Retina (tissue), 1 donor: ENCODE measurements at regions not wholly inside any gene's neighbourhood (a gene's known extent, or its start where the extent isn't known, plus 50 kb on each side); places are given as distances from the start of the nearest gene placed in this dataset.

Experiments
- DNase-seq: peaks from one replicate; pipeline ENCODE4 v3.0.0-alpha.2; 2016

DNA sequence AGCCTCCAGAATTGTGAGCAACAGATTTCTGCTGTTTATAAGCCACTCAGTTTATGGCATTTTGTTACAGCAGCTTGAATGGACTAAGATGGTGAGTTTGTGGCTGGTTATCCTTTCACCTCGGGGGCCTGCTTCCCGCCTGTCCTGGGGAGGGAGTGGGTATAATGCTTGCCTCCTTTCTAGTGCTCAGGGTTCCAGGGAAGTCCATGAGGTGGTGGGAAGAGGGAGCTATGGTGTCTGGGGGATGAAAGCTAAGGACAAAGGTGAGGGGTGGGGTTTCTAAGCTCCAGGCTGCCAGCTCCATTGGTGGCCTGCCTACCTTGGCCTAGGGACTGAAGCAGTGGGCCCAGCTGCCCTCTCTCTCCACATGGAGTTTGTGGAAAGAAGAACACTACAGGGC lies 50.2 kb upstream of the SDK2 start:
- DNase-seq, result no peak

DNA sequence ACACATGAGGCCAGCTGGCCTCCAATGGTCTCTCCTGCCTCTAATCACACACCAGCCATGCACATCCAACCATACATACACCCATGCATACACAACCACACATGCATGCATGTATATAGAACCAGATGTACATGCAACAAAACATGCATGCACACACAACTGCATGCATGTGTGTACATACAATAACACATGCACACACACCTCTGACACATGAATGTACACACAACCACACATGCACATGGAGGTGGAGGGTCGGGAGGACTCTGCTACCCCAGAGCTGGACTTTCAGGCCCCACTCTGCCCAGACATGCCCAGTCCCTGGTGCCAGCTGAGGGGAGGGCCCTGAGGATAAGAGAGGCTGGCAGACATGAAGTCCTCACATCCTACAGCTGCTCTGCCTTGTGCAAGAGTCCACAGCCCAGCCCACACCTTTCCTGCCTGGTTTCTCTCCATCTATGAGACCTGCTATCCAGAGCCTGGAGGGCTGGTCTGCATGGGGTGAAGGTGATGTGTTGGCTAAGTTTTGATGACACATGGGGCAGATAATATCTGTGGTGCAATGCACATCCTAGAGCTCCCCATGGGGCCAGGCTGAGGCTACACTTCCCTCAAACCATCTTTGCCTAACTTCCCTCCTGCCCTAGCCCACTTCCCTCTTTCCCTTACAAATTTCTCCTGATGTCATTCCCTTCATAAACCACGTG lies 50.9 kb upstream of the SDK2 start:
- peak; percentile 0 for DNase-seq

DNA sequence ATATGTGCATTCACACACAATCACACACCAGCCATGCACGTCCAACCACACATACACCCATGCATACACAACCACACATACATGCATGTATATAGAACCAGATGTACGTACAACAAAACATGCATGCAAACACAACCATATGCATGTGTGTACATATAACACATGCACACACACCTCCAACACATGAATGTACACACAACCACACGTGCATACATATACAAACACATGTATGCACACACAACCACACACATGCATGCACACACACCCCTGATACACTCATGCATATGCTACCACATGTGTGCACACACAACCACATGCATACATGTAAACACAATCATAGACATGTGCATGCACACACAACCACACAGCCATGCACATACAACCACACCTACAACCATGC lies 52.0 kb upstream of the SDK2 start:
- DNase-seq, result no peak

DNA sequence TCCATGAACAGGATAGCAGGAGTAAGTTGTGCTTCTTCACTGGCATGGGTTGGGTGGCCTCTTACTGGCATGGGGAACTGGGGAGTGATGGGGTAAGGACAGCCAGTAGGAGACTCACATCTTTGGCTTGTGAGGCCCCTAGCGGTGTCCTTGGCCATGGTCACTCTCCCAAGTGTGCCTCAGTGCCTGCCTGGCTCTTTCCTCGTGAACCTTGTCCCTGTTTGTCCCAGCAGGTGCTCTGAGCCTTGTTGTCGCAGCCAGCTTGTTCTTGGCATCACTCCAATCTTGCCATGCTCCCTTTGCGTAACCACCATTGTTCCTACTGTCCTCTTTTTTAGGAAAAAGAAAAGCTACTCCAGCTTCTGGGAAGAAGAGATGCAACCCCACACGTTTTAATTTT lies 53.6 kb upstream of the SDK2 start:
- no peak for DNase-seq

DNA sequence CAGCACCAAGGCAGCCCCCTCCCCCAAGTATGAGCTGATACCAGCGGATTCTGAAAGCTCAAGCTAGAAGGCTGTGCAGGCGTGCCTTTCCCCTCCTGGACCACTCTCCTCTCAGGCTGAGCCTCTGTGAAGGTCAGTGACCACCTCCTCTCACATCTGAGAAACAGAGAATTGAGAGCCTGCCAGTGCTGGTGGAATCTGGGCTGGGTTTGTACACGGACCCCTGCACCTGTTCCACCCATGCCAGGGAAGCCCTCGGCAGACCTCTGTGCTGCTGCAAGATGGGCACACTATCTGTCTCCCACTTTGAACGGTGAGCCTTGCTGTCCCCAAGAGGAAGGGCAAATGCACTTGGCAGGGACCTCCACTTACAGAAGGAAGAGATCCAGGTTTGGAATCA lies 54.7 kb upstream of the SDK2 start:
- no peak for DNase-seq

DNA sequence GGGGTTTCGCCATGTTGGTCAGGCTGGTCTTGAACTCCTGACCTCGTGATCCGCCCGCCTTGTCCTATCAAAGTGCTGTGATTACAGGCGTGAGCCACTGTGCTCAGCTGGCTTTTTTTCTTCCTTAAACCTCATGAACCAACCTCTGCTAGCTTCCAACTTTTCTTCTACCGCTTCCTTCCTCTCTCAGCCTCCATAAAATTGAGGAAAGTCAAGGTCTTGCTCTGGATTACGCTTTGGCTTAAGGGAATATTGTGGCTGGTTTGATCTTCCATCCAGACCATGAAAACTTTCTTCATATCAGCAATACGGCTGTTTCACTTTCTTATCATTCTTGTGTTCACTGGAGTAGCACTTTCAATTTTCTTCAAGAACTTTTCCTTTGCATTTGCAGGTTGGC lies 57.5 kb upstream of the SDK2 start:
- DNase-seq, result no peak

DNA sequence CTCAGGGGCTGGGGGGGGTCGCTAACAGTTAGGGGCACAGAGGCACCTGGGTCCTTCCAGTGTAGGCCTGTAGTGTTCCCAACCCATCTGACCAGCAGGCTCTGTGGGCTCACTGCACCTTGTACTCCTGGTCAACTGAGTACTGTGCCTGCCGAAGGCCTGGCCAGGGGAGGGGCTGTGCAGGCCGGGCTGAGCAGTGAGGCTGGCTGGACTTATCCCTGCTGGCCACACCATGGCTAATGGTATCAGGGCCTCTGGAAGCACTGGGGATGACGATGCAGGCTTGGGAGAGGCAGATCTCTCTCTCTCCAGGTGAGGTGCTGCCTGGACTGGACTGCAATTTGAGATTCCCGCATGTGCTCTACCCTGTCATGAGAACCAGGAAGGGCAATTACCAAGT lies 58.9 kb upstream of the SDK2 start:
- DNase-seq, result no peak

DNA sequence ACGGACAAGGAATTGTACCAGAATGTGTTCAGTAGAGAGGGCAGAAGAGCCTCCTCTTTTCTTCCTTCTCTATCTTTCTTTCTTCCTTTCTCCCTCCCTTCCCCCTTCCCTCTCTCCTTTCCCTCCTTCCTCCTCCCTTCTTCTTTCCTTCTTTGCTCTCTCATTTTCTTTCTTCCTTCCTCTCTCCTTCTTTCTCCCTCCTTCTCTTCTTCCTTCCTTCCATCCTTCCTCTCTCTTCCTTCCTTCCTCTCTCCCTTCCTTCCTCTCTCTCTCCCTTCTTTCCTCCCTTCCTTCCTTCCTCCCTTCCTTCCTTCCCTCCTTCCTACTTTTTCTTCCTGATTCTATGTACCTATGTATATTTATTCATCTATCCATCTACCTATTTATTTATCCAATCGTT lies 59.7 kb upstream of the SDK2 start:
- no peak for DNase-seq

DNA sequence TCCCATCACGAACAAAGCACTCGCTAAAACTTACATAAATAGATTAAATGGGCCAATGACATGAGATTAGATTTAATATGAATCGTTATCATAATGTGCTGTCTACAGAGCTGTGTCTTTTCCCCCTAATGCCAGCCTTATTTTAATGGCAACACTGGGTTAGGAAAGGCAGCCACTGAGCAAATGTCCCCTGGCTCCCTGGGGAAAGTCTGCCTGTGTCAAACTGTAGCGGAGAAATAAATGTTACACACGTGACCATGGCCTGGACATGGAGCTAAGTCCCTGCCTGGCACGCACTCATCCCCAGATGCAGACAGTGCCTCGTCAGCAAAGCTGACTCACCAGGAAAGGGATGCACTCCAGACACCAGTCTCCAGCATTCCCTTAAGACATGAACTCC lies 61.3 kb upstream of the SDK2 start:
- DNase-seq, result no peak

DNA sequence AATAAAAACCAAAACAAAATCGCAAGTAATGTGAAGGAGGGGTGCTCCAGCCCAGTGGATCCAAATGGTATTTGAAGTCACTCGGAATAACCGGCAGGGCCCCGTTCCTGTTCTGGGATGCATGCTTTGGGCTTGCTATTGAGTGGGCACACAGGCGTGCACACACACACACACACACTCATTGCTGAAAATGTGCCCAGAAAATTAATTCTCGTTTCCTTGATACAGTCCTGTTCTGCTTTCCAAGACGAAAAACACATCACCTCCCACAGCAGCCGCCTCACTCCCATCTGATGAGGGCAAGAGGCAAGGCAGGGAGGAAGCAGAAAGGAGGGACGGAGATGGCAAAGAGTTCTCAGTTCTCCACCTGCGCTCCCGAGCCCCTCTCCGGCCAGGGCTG lies 62.2 kb upstream of the SDK2 start:
- no peak for DNase-seq

DNA sequence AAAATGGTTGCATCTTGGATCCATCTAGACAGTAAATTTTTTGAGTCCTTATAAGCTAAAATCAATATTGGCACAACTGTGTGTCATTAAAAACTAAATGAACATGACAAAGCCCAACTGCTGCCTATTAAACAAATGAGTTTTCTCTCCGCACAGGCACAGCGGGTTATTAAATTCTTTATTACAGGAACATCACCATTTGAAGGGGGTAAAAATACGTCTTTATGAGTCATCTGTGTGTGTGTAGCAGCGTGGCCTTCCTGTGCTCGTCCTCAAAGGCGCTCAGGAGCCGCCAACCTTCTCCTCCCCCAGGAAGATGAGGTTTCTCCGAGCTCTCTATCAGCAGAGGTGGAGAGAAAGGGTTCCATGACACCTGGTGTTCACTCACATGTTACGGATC lies 62.6 kb upstream of the SDK2 start:
- no peak for DNase-seq

DNA sequence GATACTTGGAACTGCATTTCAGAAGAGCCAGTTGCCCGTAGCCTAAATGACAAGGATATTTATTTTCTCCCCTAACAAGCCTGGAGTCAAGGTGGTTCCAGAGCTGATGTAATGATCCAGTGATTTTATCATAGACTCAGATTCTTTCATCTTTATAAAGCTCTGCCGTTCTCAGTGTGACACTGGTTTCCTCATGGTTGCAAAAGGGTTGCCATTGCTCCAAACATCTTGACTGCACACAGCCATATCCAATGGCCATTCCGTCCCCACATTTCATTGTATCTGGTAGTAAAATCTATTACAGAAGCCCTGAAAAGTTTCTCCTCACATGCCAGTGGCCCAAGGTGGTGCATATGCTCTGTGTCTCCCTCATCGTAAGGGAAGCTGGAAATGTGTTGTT lies 63.1 kb upstream of the SDK2 start:
- DNase-seq, result no peak

DNA sequence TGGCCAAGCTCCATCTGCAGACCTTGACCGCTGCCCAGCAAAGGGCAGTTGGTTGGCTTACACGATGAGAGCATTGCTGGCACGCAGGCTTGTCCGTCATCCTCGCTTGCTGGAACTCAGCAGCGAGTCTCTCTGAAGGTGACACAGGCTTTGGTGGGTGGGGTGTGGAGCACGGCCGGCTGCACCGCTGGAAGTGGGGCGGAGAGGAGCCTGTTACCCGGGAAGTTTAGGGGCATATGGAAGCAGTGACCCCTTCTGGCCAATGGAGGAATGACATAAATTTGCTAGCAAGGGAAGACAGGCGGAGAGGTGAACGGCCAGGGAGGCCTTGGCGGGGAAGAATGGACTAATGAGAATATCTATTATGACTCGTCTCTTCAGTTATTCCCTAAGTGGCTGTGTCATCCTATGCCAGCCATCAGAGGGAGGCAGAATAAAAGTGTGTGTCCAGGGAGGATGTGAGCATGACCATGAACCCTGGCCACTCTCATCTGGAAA lies 65.9 kb upstream of the SDK2 start:
- DNase-seq, result peak; percentile 87

DNA sequence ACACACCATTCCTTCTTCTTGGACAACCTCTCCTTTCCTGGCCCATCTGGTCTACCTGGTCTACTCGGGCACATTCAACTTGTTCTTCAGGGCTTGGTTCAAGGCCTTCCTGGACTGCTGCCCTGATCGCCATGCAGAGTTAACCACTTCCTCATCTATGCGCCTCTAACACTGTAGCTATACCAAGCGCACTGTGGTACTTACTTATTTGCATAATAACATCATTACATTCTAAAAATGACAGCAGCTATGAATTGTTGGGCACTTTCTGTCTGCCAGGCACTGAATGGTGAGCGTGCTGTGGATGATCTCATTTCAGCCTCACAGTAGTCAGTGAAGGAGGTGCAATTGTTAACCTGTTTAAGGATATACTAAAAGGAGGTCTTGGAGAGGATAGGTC lies 66.9 kb upstream of the SDK2 start:
- no peak for DNase-seq

DNA sequence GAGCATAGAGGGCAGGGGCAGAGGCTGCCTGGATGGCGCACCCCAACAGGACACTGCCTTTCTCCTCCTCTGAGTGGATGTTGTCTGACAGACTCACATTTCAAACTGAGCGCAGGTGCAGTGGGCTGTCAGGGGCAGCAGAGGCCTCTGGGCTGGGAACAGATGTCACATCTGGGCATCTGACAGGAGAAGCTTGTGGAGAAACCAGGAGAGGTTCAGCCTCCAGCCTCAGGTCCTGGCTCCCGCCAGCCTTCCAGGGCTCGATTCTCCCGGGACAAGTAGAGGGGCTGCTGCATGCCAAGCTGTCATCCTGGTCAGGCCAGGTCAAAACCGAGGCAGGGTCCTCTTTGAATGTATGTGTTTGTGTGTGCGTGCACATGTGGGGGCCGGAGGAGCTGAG lies 67.7 kb upstream of the SDK2 start:
- no peak for DNase-seq

DNA sequence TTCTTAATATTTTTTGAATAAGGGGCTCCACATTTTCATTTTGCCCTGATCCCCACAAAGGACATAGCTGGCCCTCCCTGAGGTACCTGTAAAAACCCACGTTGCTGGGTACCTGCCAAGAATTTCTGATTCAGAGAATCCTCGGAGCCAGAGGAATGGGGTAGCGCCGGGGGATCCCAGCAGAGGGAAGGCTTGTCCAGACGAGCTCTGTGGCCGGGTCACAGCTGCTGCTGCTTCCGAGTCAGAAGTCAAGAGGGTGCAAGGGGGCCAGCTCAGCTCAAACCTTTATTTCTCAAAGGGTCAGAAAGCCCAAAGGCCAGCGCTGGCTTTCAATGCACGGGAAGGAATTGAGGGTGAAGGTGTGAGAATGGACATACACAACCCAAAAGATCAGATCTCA lies 68.9 kb upstream of the SDK2 start:
- no peak for DNase-seq

DNA sequence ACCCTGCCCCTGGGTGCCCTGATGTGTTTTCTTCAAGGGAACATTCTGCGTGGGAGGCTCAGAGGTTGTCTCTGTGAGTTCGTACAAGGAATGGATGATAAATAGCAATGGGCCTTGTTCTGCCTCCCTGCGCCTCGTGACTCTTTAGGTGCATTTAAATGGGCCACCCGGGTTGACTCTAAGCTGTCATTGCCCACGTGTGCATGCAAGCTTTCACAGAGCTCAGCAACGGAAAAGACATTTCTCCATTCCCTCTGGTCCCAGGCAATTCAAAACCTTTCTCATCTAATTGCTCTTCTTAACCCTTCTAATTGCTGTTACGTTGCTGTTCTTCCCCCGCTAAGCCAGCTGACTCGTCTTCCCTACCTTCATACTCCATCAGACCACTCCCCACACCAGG lies 71.5 kb upstream of the SDK2 start:
- no peak for DNase-seq

DNA sequence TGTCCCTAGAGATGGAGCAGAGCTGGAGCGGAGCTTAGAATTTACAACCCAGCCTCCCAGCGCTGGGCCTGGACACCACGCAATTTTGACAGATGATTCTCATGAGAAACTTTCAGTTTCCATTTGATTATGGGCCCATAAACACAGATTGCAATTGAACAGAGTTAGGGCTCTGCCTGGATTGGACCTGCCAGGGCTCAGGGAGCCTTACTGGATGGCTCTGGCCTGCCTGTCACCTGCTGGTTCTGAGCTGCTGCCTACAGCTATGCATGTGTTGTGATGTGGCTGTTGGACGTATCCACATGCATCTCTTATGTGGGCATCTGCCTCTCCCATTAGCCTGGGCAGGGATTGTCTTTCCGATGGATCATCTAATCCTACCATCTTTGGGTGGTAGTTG lies 73.4 kb upstream of the SDK2 start:
- DNase-seq, result no peak

DNA sequence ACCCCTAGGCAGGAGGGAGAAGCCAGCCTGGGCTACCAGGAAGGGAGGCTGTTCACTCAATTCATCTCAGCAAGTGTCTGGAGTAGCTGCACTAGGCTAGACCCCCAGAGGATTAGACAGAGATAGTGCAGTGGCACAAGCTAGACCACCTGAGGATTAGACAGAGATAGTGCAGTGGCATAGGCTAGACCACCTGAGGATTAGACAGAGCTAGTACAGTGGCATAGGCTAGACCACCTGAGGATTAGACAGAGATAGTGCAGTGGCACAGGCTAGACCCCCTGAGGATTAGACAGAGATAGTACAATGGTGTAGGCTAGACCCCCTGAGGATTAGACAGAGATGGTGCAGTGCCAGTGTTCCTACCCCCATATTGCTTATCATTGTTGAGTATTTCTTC lies 74.1 kb upstream of the SDK2 start:
- no peak for DNase-seq

DNA sequence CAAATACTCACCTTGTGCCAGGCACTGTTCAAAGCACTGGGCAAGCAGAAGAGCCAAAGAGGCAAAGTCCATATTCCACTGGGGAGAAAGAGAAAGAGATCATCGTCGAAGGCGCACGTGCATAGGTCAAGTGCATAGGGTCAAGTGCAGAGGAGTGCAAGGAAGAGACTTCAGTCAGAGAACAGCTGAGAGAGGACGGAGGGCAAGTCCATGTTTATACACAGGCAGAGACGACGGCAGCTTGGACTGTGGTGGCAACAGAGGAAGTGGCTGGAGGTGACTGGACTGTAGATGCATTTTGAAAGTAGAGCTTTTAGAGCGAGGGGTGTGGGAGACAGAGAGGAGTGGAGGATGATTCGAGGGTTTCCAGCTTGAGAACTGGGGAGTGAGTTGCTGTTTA lies 74.7 kb upstream of the SDK2 start:
- DNase-seq, result no peak

DNA sequence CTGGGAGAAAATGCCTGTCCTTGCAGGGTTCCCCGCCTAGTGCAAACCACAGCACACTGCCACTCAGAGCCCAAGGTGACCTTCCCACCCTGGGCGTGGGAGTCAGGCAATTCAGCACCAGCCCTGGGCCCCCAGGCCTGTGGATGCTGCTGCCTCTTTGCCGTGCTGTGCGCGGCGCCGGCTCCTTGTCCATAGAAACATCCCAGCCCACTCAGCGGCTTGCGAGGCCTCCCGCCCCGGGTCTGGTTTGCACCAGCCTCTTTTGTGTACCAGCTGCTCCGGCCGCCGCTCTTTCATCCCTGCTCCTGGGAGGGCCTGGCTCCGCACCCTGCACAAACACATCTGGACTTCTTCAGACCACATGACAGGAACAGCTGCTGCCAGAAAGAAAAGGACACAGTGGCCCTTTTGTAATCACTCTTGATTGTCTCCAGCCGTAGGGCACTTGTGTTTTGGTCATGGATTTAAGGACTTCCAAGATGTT lies 75.4 kb upstream of the SDK2 start:
- DNase-seq, result peak; percentile 89

DNA sequence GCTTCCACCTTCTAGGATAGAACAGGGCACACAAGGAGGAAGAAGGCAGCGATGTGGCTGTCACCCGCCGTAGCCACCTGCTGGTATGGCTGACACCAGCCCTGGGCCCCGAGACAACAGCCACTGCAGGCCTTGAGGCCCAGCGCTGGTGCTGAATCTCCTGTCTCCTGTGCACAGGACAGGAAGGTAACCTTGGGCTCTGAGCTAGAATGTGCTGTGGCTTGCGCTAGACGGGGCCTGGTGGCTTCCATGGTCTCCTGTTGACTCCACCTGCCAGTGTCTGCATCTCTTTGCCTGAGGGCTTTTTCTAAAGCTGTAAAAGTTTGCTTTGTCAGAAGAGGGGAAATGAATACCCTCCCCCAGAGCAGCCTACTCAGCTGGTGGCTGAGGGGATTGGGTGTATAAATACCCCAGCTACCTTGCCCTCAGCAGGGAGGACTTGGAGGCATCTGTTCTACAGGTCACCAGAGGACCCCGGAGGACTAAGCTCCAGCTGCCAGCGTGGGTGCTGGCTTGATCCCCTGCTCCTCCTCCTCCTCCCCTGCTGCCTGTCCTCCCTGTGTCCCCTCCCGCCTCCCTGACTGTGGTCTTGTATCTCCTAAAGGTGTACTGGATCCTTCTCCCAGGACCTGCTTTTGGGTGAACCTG lies 76.1 kb upstream of the SDK2 start:
- no peak for DNase-seq

DNA sequence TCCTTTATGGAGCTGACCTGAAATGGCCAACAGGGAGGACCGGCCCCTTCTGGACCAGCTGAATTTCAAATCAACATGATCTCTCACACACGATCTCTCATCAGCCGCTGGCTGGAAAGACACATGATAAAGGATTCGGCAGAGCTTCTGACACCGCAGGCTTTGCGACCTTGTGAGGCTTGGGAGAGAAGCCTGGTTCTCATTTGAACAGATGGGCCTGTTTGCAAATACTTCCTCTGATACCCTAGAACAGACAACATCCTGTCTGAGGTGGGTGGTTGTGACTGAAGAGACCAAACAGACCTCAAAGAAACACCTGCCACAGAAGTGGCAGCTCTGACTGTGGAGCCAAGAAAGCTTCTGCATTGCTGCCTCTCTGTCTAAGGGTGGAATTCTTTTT lies 77.9 kb upstream of the SDK2 start:
- no peak for DNase-seq

DNA sequence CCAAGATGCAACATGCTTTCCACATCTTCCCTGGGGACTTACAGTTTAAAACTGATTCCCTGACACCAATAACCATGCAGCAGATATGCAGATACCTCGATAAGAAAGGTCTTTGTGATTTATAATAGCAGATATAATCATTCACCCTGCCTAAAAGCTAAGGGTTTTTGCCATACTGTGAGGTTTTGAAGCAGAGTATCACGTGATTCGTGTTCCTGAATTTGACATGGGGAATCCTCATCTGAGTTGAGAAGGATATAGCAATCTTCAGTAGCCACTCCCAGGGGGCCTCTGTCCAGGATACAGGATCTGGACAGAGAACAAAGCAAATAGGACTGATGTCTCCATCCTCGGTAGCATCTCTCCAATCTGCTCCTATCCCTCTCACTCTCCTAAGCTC lies 79.1 kb upstream of the SDK2 start:
- no peak for DNase-seq

DNA sequence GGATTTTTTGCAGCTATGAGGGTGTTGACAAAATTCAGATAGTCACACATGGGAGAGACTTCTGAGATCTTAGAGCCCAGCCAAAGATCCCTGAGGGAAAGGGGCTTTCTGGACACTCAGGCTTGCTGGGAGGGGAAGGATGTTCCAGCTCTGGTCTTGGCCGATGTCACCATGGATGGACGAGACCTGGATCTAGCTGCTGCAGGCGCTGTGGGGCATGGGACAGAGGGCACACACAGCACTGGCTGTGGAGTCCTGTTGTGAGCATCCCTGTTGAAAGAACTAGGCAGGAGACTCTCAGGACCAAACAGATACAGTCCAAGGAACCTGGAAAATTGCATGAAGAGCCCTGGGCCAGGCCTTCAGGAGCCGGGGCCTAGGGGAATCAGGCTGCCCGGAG lies 80.1 kb upstream of the SDK2 start:
- no peak for DNase-seq
